ENCODE measurements at regions not wholly inside any gene's neighbourhood (a gene's known extent, or its start where the extent isn't known, plus 50 kb on each side); places are given as distances from the start of the nearest gene placed in this dataset.
A peak's percentile ranks its signal among the peaks of the same experiment; 100 is the strongest.

- POLR2A ChIA-PET, result no interaction called here
- TF ChIP-seq SIN3A (IDR thresholded peaks at IDR 0.05; ENCODE audit: borderline replicate concordance, insufficient read depth, low read depth, low read length) (no peak), POLR2AphosphoS5 (IDR thresholded peaks at IDR 0.05; ENCODE audit: low read depth, low read length) (no peak), TCF7L2 (IDR thresholded peaks at IDR 0.05; ENCODE audit: low read depth, low read length) (no peak)
- TF ChIP-seq, protein P1, sequence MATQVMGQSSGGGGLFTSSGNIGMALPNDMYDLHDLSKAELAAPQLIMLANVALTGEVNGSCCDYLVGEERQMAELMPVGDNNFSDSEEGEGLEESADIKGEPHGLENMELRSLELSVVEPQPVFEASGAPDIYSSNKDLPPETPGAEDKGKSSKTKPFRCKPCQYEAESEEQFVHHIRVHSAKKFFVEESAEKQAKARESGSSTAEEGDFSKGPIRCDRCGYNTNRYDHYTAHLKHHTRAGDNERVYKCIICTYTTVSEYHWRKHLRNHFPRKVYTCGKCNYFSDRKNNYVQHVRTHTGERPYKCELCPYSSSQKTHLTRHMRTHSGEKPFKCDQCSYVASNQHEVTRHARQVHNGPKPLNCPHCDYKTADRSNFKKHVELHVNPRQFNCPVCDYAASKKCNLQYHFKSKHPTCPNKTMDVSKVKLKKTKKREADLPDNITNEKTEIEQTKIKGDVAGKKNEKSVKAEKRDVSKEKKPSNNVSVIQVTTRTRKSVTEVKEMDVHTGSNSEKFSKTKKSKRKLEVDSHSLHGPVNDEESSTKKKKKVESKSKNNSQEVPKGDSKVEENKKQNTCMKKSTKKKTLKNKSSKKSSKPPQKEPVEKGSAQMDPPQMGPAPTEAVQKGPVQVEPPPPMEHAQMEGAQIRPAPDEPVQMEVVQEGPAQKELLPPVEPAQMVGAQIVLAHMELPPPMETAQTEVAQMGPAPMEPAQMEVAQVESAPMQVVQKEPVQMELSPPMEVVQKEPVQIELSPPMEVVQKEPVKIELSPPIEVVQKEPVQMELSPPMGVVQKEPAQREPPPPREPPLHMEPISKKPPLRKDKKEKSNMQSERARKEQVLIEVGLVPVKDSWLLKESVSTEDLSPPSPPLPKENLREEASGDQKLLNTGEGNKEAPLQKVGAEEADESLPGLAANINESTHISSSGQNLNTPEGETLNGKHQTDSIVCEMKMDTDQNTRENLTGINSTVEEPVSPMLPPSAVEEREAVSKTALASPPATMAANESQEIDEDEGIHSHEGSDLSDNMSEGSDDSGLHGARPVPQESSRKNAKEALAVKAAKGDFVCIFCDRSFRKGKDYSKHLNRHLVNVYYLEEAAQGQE (IDR thresholded peaks at IDR 0.05; ENCODE audit: insufficient read depth in 1 of 2, low read depth in 2 of 2, low read length in 1 of 2), result no peak
- TF ChIP-seq, protein P2, sequence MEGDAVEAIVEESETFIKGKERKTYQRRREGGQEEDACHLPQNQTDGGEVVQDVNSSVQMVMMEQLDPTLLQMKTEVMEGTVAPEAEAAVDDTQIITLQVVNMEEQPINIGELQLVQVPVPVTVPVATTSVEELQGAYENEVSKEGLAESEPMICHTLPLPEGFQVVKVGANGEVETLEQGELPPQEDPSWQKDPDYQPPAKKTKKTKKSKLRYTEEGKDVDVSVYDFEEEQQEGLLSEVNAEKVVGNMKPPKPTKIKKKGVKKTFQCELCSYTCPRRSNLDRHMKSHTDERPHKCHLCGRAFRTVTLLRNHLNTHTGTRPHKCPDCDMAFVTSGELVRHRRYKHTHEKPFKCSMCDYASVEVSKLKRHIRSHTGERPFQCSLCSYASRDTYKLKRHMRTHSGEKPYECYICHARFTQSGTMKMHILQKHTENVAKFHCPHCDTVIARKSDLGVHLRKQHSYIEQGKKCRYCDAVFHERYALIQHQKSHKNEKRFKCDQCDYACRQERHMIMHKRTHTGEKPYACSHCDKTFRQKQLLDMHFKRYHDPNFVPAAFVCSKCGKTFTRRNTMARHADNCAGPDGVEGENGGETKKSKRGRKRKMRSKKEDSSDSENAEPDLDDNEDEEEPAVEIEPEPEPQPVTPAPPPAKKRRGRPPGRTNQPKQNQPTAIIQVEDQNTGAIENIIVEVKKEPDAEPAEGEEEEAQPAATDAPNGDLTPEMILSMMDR (IDR thresholded peaks at IDR 0.05), result no peak
- intact Hi-C loops (cut with micrococcal nuclease; ENCODE audit: unreplicated experiment), result no loop called here
- Histone ChIP-seq H3K4me3 (ENCODE audit: low read depth in 2 of 2, low read length in 2 of 2) (no peak overlapping the region), H3K9me3 (ENCODE audit: control insufficient read depth, insufficient read depth, low read depth, low read length) (no peaks in the 10 kb centered on the region), H3K27ac (ENCODE audit: low read length) (no peak overlapping the region), H3K27me3 (ENCODE audit: control insufficient read depth, insufficient read depth, low read length) (no peaks in the 10 kb centered on the region), H3K4me1 (ENCODE audit: control insufficient read depth, insufficient read depth, low read length) (no peaks in the 10 kb centered on the region), H3K36me3 (ENCODE audit: control insufficient read depth, insufficient read depth, low read length) (no peaks in the 10 kb centered on the region)
- DNase-seq (ENCODE audit: low read depth, low spot score), result no peak
- CTCF ChIA-PET, result no interaction called here
- in situ Hi-C loops (cut with HindIII; ENCODE audit: low pct_unique_long_range_greater_than_20kb, low sequenced_read_pairs), result no loop called here
- BruUV-seq (replicated peaks), result no TSS peak
- ATAC-seq, result peak; percentile 73; the same call in 1 of the 2 replicates
Observed at GRCh38 chr13:33494596-33495204, 209.1 kb upstream of the STARD13 start.

- no peak overlapping the region for H3K27ac ChIP-seq (ENCODE audit: low read length)
- intact Hi-C loops (cut with micrococcal nuclease; ENCODE audit: unreplicated experiment), result no loop called here
Observed at GRCh38 chr13:33496336-33496735, 210.8 kb upstream of the STARD13 start.

More at GRCh38 chr13:33496336-33496735, 210.8 kb upstream of the STARD13 start:
- no peaks in the 10 kb centered on the region for H3K36me3 ChIP-seq (ENCODE audit: control insufficient read depth, insufficient read depth, low read length)
- ATAC-seq (no peak), DNase-seq (ENCODE audit: low read depth, low spot score) (no peak)
- POLR2A ChIA-PET, result no interaction called here
- no peak for TF ChIP-seq POLR2AphosphoS5 (IDR thresholded peaks at IDR 0.05; ENCODE audit: low read depth, low read length)
- no peak for TF ChIP-seq TCF7L2 (IDR thresholded peaks at IDR 0.05; ENCODE audit: low read depth, low read length)
- TF ChIP-seq, protein P2 (IDR thresholded peaks at IDR 0.05), result no peak
- TF ChIP-seq, protein P1 (IDR thresholded peaks at IDR 0.05; ENCODE audit: insufficient read depth in 1 of 2, low read depth in 2 of 2, low read length in 1 of 2), result no peak
- no peak for TF ChIP-seq SIN3A (IDR thresholded peaks at IDR 0.05; ENCODE audit: borderline replicate concordance, insufficient read depth, low read depth, low read length)
- CTCF ChIA-PET, result no interaction called here
- no TSS peak for BruUV-seq (replicated peaks)
- H3K9me3 ChIP-seq (ENCODE audit: control insufficient read depth, insufficient read depth, low read depth, low read length), result no peaks in the 10 kb centered on the region
- no peaks in the 10 kb centered on the region for H3K27me3 ChIP-seq (ENCODE audit: control insufficient read depth, insufficient read depth, low read length)
- in situ Hi-C loops (cut with HindIII; ENCODE audit: low pct_unique_long_range_greater_than_20kb, low sequenced_read_pairs), result no loop called here
- no peak overlapping the region for H3K4me3 ChIP-seq (ENCODE audit: low read depth in 2 of 2, low read length in 2 of 2)
- H3K4me1 ChIP-seq (ENCODE audit: control insufficient read depth, insufficient read depth, low read length), result no peaks in the 10 kb centered on the region

Measured in Panc1 (cell line).